NB4 (cell line): ENCODE measurements at regions not wholly inside any gene's neighbourhood (a gene's known extent, or its start where the extent isn't known, plus 50 kb on each side); places are given as distances from the start of the nearest gene placed in this dataset.
"Not testable (repeated sequence)": the region's sequence is repeated elsewhere in the genome, so short reads cannot be mapped to it uniquely, and the experiment has no call there.

Experiments used
- DNase-seq: peaks from one replicate; pipeline ENCODE4 v3.0.0; 2010; ENCODE audit warnings: low read depth
- H3K4me3 ChIP-seq: one replicate; pipeline ENCODE4 v1.5.1; 2011; ENCODE audit warnings: mild to moderate bottlenecking, low read depth, low read length, moderate library complexity
- CTCF ChIP-seq: IDR thresholded peaks from one replicate; pipeline ENCODE4 v1.5.1; 2012; ENCODE audit warnings: low read depth, low read length

GRCh38 chr2:89882880-89883279 is 1191.4 kb downstream of the RPIA start:
- not testable (repeated sequence) for H3K4me3 ChIP-seq, DNase-seq

GRCh38 chr2:89883624-89884023 is 1192.2 kb downstream of the RPIA start:
- not testable (repeated sequence) for H3K4me3 ChIP-seq

GRCh38 chr2:89885071-89885470 is 1193.6 kb downstream of the RPIA start:
- H3K4me3 ChIP-seq, DNase-seq: not testable (repeated sequence)

More at GRCh38 chr2:89883624-89884023, 1192.2 kb downstream of the RPIA start:
- not testable (repeated sequence) for DNase-seq

- DNase-seq, H3K4me3 ChIP-seq: not testable (repeated sequence)
Measured at GRCh38 chr2:89888693-89889092, 1197.2 kb downstream of the RPIA start.

GRCh38 chr2:89890185-89890773 is 1198.8 kb downstream of the RPIA start:
- not testable (repeated sequence) for H3K4me3 ChIP-seq, DNase-seq

- H3K4me3 ChIP-seq, DNase-seq: not testable (repeated sequence)
Measured at GRCh38 chr2:89894988-89895387, 1203.5 kb downstream of the RPIA start.

GRCh38 chr2:89895629-89896028 is 1204.2 kb downstream of the RPIA start:
- DNase-seq, H3K4me3 ChIP-seq: not testable (repeated sequence)

GRCh38 chr2:89927018-89927417 is 1235.5 kb downstream of the RPIA start:
- H3K4me3 ChIP-seq, DNase-seq: not testable (repeated sequence)

- DNase-seq, H3K4me3 ChIP-seq: not testable (repeated sequence)
Measured at GRCh38 chr2:89935436-89935835, 1244.0 kb downstream of the RPIA start.

GRCh38 chr2:89936011-89936410 is 1244.5 kb downstream of the RPIA start:
- not testable (repeated sequence) for DNase-seq, H3K4me3 ChIP-seq

- not testable (repeated sequence) for DNase-seq, H3K4me3 ChIP-seq
Measured at GRCh38 chr2:89936559-89936958, 1245.1 kb downstream of the RPIA start.

GRCh38 chr2:89938756-89939155 is 1247.3 kb downstream of the RPIA start:
- peak; percentile 48 for TF ChIP-seq CTCF
- not testable (repeated sequence) for H3K4me3 ChIP-seq
- peak; percentile 7 for DNase-seq

- not testable (repeated sequence) for DNase-seq, H3K4me3 ChIP-seq
Measured at GRCh38 chr2:89944267-89944666, 1252.8 kb downstream of the RPIA start.

GRCh38 chr2:89945004-89945616 is 1253.6 kb downstream of the RPIA start:
- not testable (repeated sequence) for H3K4me3 ChIP-seq, DNase-seq

- not testable (repeated sequence) for H3K4me3 ChIP-seq, DNase-seq
Measured at GRCh38 chr2:89947208-89947815, 1255.8 kb downstream of the RPIA start.

- H3K4me3 ChIP-seq, DNase-seq: not testable (repeated sequence)
Measured at GRCh38 chr2:89948102-89948501, 1256.6 kb downstream of the RPIA start.

- DNase-seq, H3K4me3 ChIP-seq: not testable (repeated sequence)
Measured at GRCh38 chr2:89950807-89951206, 1259.3 kb downstream of the RPIA start.
